ENCODE measurements at regions not wholly inside any gene's neighbourhood (a gene's known extent, or its start where the extent isn't known, plus 50 kb on each side); places are given as distances from the start of the nearest gene placed in this dataset.

- TF ChIP-seq CTCF (conservative IDR thresholded peaks at IDR 0.05) (no peak), EZH2 (IDR thresholded peaks at IDR 0.05; ENCODE audit: low read depth) (no peak)
These were observed 893.2 kb upstream of the CRIM1 start for GRCh38 chr2:35462226-35462998.

Measured in PC-9 (cell line).